ENCODE measurements at regions not wholly inside any gene's neighbourhood (a gene's known extent, or its start where the extent isn't known, plus 50 kb on each side); places are given as distances from the start of the nearest gene placed in this dataset.

DNA sequence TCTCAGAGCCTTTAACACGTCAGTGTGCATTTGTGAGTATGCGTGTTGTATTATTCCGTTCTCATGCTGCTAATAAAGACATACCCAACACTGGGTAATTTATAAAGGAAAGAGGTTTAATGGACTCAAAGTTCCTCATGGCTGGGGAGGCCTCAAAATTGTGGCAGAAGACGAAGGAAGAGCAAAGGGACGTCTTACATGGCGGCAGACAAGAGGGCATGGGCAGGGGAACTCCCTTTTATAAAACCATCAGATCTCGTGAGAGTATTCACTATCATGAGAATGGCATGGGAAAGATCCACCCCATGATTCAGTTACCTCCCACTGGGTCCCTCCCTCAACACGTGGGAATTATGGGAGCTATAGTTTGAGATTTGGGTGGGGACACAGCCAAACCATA is 285.0 kb downstream of the PBX3 start:
- TF ChIP-seq, protein P1, sequence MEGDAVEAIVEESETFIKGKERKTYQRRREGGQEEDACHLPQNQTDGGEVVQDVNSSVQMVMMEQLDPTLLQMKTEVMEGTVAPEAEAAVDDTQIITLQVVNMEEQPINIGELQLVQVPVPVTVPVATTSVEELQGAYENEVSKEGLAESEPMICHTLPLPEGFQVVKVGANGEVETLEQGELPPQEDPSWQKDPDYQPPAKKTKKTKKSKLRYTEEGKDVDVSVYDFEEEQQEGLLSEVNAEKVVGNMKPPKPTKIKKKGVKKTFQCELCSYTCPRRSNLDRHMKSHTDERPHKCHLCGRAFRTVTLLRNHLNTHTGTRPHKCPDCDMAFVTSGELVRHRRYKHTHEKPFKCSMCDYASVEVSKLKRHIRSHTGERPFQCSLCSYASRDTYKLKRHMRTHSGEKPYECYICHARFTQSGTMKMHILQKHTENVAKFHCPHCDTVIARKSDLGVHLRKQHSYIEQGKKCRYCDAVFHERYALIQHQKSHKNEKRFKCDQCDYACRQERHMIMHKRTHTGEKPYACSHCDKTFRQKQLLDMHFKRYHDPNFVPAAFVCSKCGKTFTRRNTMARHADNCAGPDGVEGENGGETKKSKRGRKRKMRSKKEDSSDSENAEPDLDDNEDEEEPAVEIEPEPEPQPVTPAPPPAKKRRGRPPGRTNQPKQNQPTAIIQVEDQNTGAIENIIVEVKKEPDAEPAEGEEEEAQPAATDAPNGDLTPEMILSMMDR (IDR thresholded peaks at IDR 0.05; ENCODE audit: low read depth, low read length, missing input control): no peak
- TF ChIP-seq, protein P2, sequence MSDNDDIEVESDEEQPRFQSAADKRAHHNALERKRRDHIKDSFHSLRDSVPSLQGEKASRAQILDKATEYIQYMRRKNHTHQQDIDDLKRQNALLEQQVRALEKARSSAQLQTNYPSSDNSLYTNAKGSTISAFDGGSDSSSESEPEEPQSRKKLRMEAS (IDR thresholded peaks at IDR 0.05): no peak
- TF ChIP-seq, protein P3, sequence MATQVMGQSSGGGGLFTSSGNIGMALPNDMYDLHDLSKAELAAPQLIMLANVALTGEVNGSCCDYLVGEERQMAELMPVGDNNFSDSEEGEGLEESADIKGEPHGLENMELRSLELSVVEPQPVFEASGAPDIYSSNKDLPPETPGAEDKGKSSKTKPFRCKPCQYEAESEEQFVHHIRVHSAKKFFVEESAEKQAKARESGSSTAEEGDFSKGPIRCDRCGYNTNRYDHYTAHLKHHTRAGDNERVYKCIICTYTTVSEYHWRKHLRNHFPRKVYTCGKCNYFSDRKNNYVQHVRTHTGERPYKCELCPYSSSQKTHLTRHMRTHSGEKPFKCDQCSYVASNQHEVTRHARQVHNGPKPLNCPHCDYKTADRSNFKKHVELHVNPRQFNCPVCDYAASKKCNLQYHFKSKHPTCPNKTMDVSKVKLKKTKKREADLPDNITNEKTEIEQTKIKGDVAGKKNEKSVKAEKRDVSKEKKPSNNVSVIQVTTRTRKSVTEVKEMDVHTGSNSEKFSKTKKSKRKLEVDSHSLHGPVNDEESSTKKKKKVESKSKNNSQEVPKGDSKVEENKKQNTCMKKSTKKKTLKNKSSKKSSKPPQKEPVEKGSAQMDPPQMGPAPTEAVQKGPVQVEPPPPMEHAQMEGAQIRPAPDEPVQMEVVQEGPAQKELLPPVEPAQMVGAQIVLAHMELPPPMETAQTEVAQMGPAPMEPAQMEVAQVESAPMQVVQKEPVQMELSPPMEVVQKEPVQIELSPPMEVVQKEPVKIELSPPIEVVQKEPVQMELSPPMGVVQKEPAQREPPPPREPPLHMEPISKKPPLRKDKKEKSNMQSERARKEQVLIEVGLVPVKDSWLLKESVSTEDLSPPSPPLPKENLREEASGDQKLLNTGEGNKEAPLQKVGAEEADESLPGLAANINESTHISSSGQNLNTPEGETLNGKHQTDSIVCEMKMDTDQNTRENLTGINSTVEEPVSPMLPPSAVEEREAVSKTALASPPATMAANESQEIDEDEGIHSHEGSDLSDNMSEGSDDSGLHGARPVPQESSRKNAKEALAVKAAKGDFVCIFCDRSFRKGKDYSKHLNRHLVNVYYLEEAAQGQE (IDR thresholded peaks at IDR 0.05): no peak
- TF ChIP-seq RAD21 (IDR thresholded peaks at IDR 0.05): no peak
